Mucosa of descending colon (tissue), 3 donors: ENCODE measurements at regions not wholly inside any gene's neighbourhood (a gene's known extent, or its start where the extent isn't known, plus 50 kb on each side); places are given as distances from the start of the nearest gene placed in this dataset.

Source experiments
- ATAC-seq: fragments of 200-7000 bp; cut with Tn5 transposase; one replicate; pipeline ENCODE4 v1.9.1; 2020; ENCODE audit warnings: mild to moderate bottlenecking, moderate library complexity
- DNase-seq, 3 donors: peaks; one replicate each; pipeline ENCODE4 v3.0.0-alpha.2; 2020
- H3K36me3 ChIP-seq: fragments of 200-600 bp; one replicate; pipeline ENCODE4 v1.8.0; 2021; ENCODE audit warnings: low read depth, mild to moderate bottlenecking
- H3K4me1 ChIP-seq: fragments of 200-600 bp; one replicate; pipeline ENCODE4 v1.8.0; 2021; ENCODE audit warnings: low read depth, mild to moderate bottlenecking
- H3K4me3 ChIP-seq: fragments of 200-600 bp; one replicate; pipeline ENCODE4 v1.8.0; 2021; ENCODE audit warnings: mild to moderate bottlenecking
- H3K9me3 ChIP-seq: fragments of 200-600 bp; one replicate; pipeline ENCODE4 v1.8.0; 2021; ENCODE audit warnings: mild to moderate bottlenecking
- CTCF ChIP-seq: fragments of 200-600 bp; IDR thresholded peaks from one replicate; pipeline ENCODE4 v1.8.0; 2022; ENCODE audit warnings: antibody characterized with exemption, mild to moderate bottlenecking
- intact Hi-C, 2 donors: fragments of 100-400 bp; cut with DNase I in 1 of 2; cut with micrococcal nuclease in 1 of 2; formaldehyde crosslinking; loops; one replicate each; pipeline versions ENCODE4 v1.11.0 to v1.11.1; 2022; cut with DNase I, micrococcal nuclease
- donor health status: DM: no; HTN: no; CAD: no; lungs with moderate emphysema.
- donor health status: DM: no; HTN: no; CAD: no.
- donor health status: DM: no; HTN: yes; CAD: no.

GRCh38 chr2:198545411-198545810, 741.0 kb downstream of the PLCL1 start:
- intact Hi-C loops = no loop called here
- no peak for ATAC-seq
- TF ChIP-seq CTCF = no peak

GRCh38 chr2:198544461-198544860, 740.1 kb downstream of the PLCL1 start:
- no peaks in the 10 kb centered on the region for H3K36me3 ChIP-seq
- no peak for ATAC-seq
- no peaks in the 10 kb centered on the region for H3K9me3 ChIP-seq
- no peak for DNase-seq
- no peaks in the 10 kb centered on the region for H3K4me1 ChIP-seq
- H3K4me3 ChIP-seq = no peak overlapping the region
- intact Hi-C loops = no loop called here
- no peak for TF ChIP-seq CTCF

More at GRCh38 chr2:198545411-198545810, 741.0 kb downstream of the PLCL1 start:
- Histone ChIP-seq H3K4me3 (no peak overlapping the region), H3K36me3 (no peaks in the 10 kb centered on the region), H3K9me3 (no peaks in the 10 kb centered on the region), H3K4me1 (no peaks in the 10 kb centered on the region)
- no peak for DNase-seq

- TF ChIP-seq CTCF = no peak
- intact Hi-C loops = no loop called here
- no peak for DNase-seq
Measured at GRCh38 chr2:198534756-198535155, 730.4 kb downstream of the PLCL1 start.

GRCh38 chr2:198525211-198525969, 721.0 kb downstream of the PLCL1 start:
- no peaks in the 10 kb centered on the region for H3K4me1 ChIP-seq
- intact Hi-C loops = no loop called here
- H3K36me3 ChIP-seq = no peaks in the 10 kb centered on the region
- no peak for TF ChIP-seq CTCF
- H3K4me3 ChIP-seq = no peak overlapping the region
- ATAC-seq (no peak), DNase-seq (no peak)
- H3K9me3 ChIP-seq = no peaks in the 10 kb centered on the region

More at GRCh38 chr2:198534756-198535155, 730.4 kb downstream of the PLCL1 start:
- Histone ChIP-seq H3K4me3 (no peak overlapping the region), H3K4me1 (no peaks in the 10 kb centered on the region), H3K9me3 (no peaks in the 10 kb centered on the region), H3K36me3 (no peaks in the 10 kb centered on the region)
- ATAC-seq = no peak

- ATAC-seq (no peak), DNase-seq (no peak)
- no peak for TF ChIP-seq CTCF
- no peaks in the 10 kb centered on the region for H3K9me3 ChIP-seq
- no peaks in the 10 kb centered on the region for H3K36me3 ChIP-seq
- no peak overlapping the region for H3K4me3 ChIP-seq
- H3K4me1 ChIP-seq = no peaks in the 10 kb centered on the region
- intact Hi-C loops = no loop called here
Measured at GRCh38 chr2:198523710-198524109, 719.3 kb downstream of the PLCL1 start.
